GM06990 (cell line): ENCODE measurements at regions not wholly inside any gene's neighbourhood (a gene's known extent, or its start where the extent isn't known, plus 50 kb on each side); places are given as distances from the start of the nearest gene placed in this dataset.

ENCODE experiments used
- DNase-seq: peaks from one replicate; pipeline ENCODE4 v3.0.0-alpha.2; 2011; ENCODE audit not compliant: insufficient read length; ENCODE audit errors: extremely low read depth
- H3K27me3 ChIP-seq: replicated peaks from 2 replicates; pipeline ENCODE4 v1.6.0; 2011; ENCODE audit warnings: low read length; ENCODE audit not compliant: control insufficient read depth, insufficient read depth
- H3K36me3 ChIP-seq: 2 replicates; pipeline ENCODE4 v1.5.1; 2011; ENCODE audit warnings: low read length; ENCODE audit not compliant: control insufficient read depth, insufficient read depth
- H3K4me3 ChIP-seq: replicated peaks from 2 replicates; pipeline ENCODE4 v1.5.1; 2011; ENCODE audit warnings: low read depth, mild to moderate bottlenecking, control low read depth, low read length
- TF ChIP-seq, protein P1 (sequence below): IDR thresholded peaks from 2 replicates; pipeline ENCODE4 v1.5.1; 2011; ENCODE audit warnings: low read length, control low read depth, mild to moderate bottlenecking, inconsistent platforms; ENCODE audit not compliant: insufficient read depth, poor library complexity, severe bottlenecking

DNA sequence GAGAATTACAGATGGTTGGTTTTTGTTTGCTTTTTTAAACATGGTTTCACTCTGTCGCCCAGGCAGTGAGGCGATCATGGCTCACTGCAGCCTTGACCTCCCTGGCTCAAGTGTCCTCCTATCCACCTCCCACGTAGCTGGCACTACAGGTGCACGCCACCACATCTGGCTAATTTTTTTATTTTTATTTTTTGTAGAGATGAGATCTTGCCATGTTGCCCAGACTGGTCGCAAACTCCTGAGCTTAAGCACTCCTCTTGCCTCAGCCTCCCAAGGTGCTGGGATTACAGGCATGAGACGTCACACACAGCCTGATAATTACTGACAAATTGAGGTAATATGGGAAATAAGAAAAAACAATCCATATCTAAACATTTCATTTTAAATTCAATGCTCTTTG is 110.5 kb upstream of the ZSWIM2 start:
- H3K27me3 ChIP-seq = no peaks in the 10 kb centered on the region
- TF ChIP-seq, protein P1, sequence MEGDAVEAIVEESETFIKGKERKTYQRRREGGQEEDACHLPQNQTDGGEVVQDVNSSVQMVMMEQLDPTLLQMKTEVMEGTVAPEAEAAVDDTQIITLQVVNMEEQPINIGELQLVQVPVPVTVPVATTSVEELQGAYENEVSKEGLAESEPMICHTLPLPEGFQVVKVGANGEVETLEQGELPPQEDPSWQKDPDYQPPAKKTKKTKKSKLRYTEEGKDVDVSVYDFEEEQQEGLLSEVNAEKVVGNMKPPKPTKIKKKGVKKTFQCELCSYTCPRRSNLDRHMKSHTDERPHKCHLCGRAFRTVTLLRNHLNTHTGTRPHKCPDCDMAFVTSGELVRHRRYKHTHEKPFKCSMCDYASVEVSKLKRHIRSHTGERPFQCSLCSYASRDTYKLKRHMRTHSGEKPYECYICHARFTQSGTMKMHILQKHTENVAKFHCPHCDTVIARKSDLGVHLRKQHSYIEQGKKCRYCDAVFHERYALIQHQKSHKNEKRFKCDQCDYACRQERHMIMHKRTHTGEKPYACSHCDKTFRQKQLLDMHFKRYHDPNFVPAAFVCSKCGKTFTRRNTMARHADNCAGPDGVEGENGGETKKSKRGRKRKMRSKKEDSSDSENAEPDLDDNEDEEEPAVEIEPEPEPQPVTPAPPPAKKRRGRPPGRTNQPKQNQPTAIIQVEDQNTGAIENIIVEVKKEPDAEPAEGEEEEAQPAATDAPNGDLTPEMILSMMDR = no peak
- no peak overlapping the region for H3K4me3 ChIP-seq
- no peak for DNase-seq
- no peaks in the 10 kb centered on the region for H3K36me3 ChIP-seq

DNA sequence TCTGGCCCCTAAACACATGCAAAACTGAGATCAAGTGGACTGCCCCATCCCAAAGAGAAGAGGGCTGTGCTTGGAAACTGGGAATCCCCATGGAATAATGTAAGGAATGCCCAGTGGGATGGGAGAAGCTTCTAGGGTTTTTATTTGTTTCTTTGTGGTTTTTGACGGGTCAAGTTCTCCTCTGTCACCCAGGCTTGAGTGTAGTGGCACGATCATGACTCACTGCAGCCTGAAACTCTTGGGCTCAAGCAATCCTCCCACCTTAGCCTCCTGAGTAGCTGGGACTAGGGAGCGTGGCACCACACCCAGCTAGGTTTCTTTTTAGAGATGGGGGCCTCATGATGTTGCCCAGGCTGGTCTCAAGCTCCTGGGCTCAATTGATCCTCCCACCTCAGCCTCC is 101.7 kb upstream of the ZSWIM2 start:
- TF ChIP-seq, protein P1 = no peak
- Histone ChIP-seq H3K36me3 (no peaks in the 10 kb centered on the region), H3K4me3 (no peak overlapping the region), H3K27me3 (no peaks in the 10 kb centered on the region)
- DNase-seq = no peak

DNA sequence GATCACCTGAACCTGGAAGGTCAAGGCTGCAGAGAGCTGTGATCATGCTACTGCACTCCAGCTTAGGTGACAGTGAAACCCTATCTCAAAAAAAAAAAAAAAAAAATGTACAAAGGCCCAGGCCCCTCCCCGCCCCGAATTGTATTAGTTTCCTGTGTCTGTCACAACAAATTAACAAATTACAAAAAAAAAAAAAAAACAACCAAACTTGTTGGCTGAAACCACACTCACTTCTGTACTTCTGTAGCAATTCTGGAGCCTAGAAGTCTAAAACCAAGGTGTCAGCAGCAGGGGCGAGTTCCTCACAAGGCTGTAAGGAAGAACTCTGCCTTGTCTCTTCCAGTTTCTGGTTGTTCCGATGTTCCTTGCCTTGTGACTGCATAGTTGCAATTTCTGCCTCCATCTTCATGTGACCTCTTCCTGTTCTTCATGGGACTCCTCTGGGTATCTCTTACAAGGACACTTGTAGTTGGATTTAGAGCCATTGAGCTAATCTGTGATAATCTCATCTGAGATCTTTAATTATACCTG is 100.8 kb upstream of the ZSWIM2 start:
- TF ChIP-seq, protein P1 = no peak
- no peak for DNase-seq
- H3K4me3 ChIP-seq = no peak overlapping the region
- H3K36me3 ChIP-seq = no peaks in the 10 kb centered on the region
- no peaks in the 10 kb centered on the region for H3K27me3 ChIP-seq

DNA sequence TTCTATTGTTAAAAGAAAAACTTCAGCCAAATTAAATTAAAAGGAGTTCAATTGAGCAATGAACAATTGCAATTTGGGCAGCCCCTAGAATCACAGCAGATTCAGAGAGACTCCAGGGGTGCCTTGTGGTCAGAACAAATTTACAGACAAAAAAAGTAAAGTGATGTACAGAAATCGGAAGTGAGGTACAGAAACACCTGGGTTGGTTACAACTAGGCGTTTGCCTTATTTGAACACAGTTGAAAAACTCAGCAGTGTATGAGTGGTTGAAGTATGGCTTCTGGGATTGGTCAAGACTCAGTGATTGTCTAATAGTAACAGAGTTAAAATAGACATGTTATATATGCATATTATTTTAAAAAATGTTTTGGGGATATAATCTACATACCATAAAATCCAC is 98.5 kb upstream of the ZSWIM2 start:
- Histone ChIP-seq H3K4me3 (no peak overlapping the region), H3K27me3 (no peaks in the 10 kb centered on the region), H3K36me3 (no peaks in the 10 kb centered on the region)
- DNase-seq = no peak
- TF ChIP-seq, protein P1 = no peak

DNA sequence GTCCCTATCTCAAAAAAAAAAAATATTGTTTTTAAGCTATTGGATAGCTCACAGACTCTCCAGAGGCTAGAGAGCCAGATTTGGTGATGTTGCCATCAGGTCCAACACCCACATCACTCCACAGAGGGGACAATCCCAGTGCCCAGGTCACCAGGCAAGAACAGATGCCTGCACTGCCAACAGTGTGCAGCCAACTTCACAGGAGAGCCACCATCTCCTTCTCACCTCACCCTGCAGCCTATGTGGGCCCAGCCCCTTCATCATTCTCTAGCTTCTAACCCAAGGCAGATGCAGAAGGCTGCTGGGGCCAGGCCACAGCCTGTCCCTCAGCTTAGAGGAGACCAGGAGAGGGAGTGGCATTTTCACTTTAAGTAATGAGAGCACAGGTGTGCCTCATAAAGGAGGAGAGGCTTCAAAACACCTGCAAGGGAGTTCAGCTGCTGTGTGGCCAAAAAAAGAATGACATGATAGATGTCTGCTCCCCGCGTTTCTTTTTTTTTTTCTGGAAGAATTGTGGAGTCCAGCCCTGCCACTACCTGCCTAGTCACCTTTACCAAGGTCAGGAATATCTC is 98.0 kb upstream of the ZSWIM2 start:
- no peak overlapping the region for H3K4me3 ChIP-seq

More for the DNA sequence above, 98.0 kb upstream of the ZSWIM2 start:
- DNase-seq = no peak
- H3K27me3 ChIP-seq = no peaks in the 10 kb centered on the region
- TF ChIP-seq, protein P1 = no peak
- no peaks in the 10 kb centered on the region for H3K36me3 ChIP-seq
